Body of pancreas (tissue), 4 donors: ENCODE measurements at regions not wholly inside any gene's neighbourhood (a gene's known extent, or its start where the extent isn't known, plus 50 kb on each side); places are given as distances from the start of the nearest gene placed in this dataset.

Experiments
- CTCF ChIP-seq, 7 experiments: fragments of 450-650 bp in 4 of 7; fragments of 200-600 bp in 3 of 7; sonication (generic) in 3 of 7; IDR thresholded peaks; one replicate each; pipeline ENCODE4 v1.5.1; 2016 to 2019; ENCODE audit warnings: antibody characterized with exemption in 7 of 7
- POLR2A ChIP-seq, 3 donors: fragments of 450-650 bp; IDR thresholded peaks; one replicate each; pipeline ENCODE4 v1.6.1; 2016; ENCODE audit warnings: antibody characterized with exemption in 3 of 3, mild to moderate bottlenecking in 2 of 3

GRCh38 chr5:17436350-17436749 is 61.7 kb upstream of the TAF11L2 start:
- TF ChIP-seq CTCF (IDR thresholded peaks at IDR 0.05), result no peak
- TF ChIP-seq POLR2A (IDR thresholded peaks at IDR 0.05), result no peak
